ENCODE measurements at regions not wholly inside any gene's neighbourhood (a gene's known extent, or its start where the extent isn't known, plus 50 kb on each side); places are given as distances from the start of the nearest gene placed in this dataset.

DNA sequence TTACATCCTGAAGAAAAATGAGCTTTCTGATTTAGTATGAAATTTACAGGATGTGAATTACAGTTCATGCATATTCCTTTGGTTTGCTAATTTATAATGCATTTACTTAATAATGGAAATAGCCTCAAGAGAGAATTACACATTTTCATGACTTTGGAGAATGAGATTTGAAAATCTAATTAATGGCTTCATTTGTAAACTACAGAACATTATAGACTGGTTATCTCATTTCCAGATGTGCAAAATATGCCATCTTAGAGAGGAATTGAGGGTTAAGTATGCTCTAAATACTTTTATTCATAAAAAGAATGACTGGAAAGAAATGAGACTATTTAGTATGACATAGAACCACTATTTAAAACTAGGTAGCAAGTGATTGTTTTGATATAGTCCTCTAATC lies 94.2 kb upstream of the DNAJC10 start:
- Mint-ChIP-seq H3K27ac (no peak overlapping the region), H3K27me3 (peaks cover 7% of the 10 kb centered on the region), H3K9me3 (no peaks in the 10 kb centered on the region), H3K4me3 (no peak overlapping the region), H3K36me3 (ENCODE audit: low read depth) (no peaks in the 10 kb centered on the region), H3K4me1 (no peaks in the 10 kb centered on the region)
- ChIA-PET CTCF (no interaction called here), POLR2A (no interaction called here)
- TF ChIP-seq, protein P1, sequence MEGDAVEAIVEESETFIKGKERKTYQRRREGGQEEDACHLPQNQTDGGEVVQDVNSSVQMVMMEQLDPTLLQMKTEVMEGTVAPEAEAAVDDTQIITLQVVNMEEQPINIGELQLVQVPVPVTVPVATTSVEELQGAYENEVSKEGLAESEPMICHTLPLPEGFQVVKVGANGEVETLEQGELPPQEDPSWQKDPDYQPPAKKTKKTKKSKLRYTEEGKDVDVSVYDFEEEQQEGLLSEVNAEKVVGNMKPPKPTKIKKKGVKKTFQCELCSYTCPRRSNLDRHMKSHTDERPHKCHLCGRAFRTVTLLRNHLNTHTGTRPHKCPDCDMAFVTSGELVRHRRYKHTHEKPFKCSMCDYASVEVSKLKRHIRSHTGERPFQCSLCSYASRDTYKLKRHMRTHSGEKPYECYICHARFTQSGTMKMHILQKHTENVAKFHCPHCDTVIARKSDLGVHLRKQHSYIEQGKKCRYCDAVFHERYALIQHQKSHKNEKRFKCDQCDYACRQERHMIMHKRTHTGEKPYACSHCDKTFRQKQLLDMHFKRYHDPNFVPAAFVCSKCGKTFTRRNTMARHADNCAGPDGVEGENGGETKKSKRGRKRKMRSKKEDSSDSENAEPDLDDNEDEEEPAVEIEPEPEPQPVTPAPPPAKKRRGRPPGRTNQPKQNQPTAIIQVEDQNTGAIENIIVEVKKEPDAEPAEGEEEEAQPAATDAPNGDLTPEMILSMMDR (IDR thresholded peaks at IDR 0.05): no peak
- DNase-seq (no peak), ATAC-seq (ENCODE audit: low read depth) (no peak)
- intact Hi-C loops (cut with micrococcal nuclease): no loop called here

DNA sequence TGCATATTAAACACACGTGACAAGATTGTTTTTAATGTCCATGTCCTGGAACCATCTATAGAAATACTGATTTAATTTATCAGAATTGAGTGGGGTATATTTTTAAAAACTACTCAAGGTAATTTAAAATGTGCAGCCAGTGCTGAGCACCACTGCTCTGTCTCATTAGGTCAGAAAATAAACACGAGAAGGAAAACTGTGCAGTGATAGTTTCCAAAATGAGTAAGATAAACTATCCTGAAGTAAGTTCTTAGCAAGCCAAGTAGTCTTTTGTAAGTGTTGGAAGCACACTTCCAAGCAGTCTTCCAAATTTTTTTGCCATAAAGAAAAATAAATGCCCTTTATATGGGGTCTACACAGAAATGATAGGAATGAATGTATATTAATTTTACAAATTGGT lies 93.8 kb upstream of the DNAJC10 start:
- no peaks in the 10 kb centered on the region for H3K4me1 Mint-ChIP-seq
- TF ChIP-seq, protein P1 (IDR thresholded peaks at IDR 0.05): no peak
- ATAC-seq (ENCODE audit: low read depth) (no peak), DNase-seq (no peak)
- ChIA-PET CTCF (no interaction called here), POLR2A (no interaction called here)
- H3K27ac Mint-ChIP-seq: no peak overlapping the region
- no peak overlapping the region for H3K4me3 Mint-ChIP-seq
- H3K36me3 Mint-ChIP-seq (ENCODE audit: low read depth): no peaks in the 10 kb centered on the region
- H3K27me3 Mint-ChIP-seq: peaks cover 7% of the 10 kb centered on the region
- intact Hi-C loops (cut with micrococcal nuclease): no loop called here
- no peaks in the 10 kb centered on the region for H3K9me3 Mint-ChIP-seq

DNA sequence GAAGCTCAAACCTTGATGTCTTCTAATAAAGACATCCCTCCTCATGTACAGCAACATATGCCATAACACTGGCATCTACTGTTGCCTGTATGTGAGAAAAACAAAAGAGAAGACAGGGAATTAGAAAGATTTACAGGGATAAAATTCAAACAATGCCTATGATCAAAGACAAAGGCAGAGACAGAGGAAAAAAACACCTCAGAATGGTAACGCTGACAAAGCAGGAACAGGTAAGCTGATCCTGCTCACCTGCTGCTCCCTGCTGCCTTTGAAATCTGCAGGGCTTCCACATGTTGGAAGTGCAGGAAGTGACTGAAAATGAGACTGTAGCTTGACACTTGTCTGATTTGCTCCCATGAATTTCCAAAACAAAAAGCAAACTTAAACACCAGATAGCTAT lies 90.2 kb upstream of the DNAJC10 start:
- ChIA-PET CTCF (no interaction called here), POLR2A (no interaction called here)
- intact Hi-C loops (cut with micrococcal nuclease): no loop called here
- H3K36me3 Mint-ChIP-seq (ENCODE audit: low read depth): no peaks in the 10 kb centered on the region
- ATAC-seq (ENCODE audit: low read depth) (no peak), DNase-seq (no peak)
- no peak overlapping the region for H3K27ac Mint-ChIP-seq
- H3K4me3 Mint-ChIP-seq: no peak overlapping the region
- peaks cover 16% of the 10 kb centered on the region for H3K27me3 Mint-ChIP-seq
- H3K9me3 Mint-ChIP-seq: no peaks in the 10 kb centered on the region
- TF ChIP-seq, protein P1 (IDR thresholded peaks at IDR 0.05): no peak
- H3K4me1 Mint-ChIP-seq: no peaks in the 10 kb centered on the region

DNA sequence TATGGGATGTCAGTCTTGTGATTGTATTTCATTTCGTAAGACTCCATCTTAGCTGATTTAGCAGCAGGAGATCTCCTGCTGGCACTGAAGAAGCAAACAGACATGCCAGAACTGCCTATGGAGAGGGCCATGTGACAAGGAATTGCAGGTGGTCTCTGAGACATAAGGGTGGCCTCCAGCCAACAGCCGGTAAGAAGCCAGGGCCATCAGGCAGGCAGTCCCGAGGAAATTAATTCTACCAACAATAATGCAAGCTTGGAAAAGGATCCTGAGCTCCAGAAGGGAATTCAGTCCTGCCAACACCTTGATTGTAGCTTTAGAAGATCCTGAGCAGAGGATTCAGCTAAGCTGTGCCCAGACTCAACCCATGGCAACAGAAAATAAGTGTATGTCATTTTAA lies 87.1 kb upstream of the DNAJC10 start:
- TF ChIP-seq, protein P1 (IDR thresholded peaks at IDR 0.05): no peak
- CTCF ChIA-PET: no interaction called here
- H3K4me1 Mint-ChIP-seq: no peaks in the 10 kb centered on the region
- H3K27me3 Mint-ChIP-seq: peaks cover 15% of the 10 kb centered on the region
- POLR2A ChIA-PET: no interaction called here
- no peak overlapping the region for H3K4me3 Mint-ChIP-seq
- H3K36me3 Mint-ChIP-seq (ENCODE audit: low read depth): no peaks in the 10 kb centered on the region
- no peak overlapping the region for H3K27ac Mint-ChIP-seq
- H3K9me3 Mint-ChIP-seq: no peaks in the 10 kb centered on the region
- no peak for DNase-seq
- intact Hi-C loops (cut with micrococcal nuclease): no loop called here
- no peak for ATAC-seq (ENCODE audit: low read depth)

DNA sequence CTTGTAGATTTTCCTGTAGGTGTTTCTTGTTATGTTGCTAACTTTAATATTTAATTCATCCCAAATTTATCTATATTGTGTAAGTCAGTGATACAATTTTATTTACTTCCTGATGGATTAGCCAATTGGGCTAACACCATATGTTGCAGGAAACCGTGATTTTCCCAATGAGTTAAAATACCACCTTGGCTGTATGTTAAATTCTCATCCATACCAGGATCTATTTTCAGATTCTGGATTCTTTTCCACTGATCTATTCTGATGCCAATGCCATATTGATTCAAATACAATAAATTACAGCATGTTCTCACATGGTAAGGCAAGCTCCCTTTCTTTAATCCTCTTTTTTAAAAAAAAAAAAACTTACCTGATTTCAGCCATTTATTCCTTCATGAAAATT lies 85.8 kb upstream of the DNAJC10 start:
- no peak overlapping the region for H3K4me3 Mint-ChIP-seq
- peaks cover 11% of the 10 kb centered on the region for H3K27me3 Mint-ChIP-seq
- CTCF ChIA-PET: no interaction called here
- no peaks in the 10 kb centered on the region for H3K36me3 Mint-ChIP-seq (ENCODE audit: low read depth)
- POLR2A ChIA-PET: no interaction called here
- no peak for DNase-seq
- no peaks in the 10 kb centered on the region for H3K4me1 Mint-ChIP-seq
- H3K9me3 Mint-ChIP-seq: no peaks in the 10 kb centered on the region
- intact Hi-C loops (cut with micrococcal nuclease): no loop called here
- TF ChIP-seq, protein P1 (IDR thresholded peaks at IDR 0.05): no peak
- H3K27ac Mint-ChIP-seq: no peak overlapping the region
- ATAC-seq (ENCODE audit: low read depth): no peak

Measured in activated B cell treated with CpG ODN at 0.5 μM for 24 hours (primary cell).